OCI-LY1 (cell line): ENCODE measurements at regions not wholly inside any gene's neighbourhood (a gene's known extent, or its start where the extent isn't known, plus 50 kb on each side); places are given as distances from the start of the nearest gene placed in this dataset.

Experiments used
- H2AFZ ChIP-seq: fragments of 200-600 bp; sonication (generic), shearing (Covaris generic); 2 replicates; pipeline ENCODE4 v1.6.0; 2014; ENCODE audit warnings: antibody characterized with exemption, mild to moderate bottlenecking, low read length
- H3F3A ChIP-seq: fragments of 200-600 bp; sonication (generic), shearing (Covaris generic); 2 replicates; pipeline ENCODE4 v1.6.0; 2014; ENCODE audit warnings: mild to moderate bottlenecking, antibody characterized with exemption, low read length, moderate library complexity; ENCODE audit not compliant: insufficient read depth
- H3K27ac ChIP-seq: fragments of 200-600 bp; sonication (generic); 2 replicates; pipeline ENCODE4 v1.5.1; 2014; ENCODE audit warnings: low read length, mixed run types, mild to moderate bottlenecking, low read depth; ENCODE audit not compliant: poor library complexity, severe bottlenecking
- H3K27me3 ChIP-seq: fragments of 200-600 bp; sonication (generic); 2 replicates; pipeline ENCODE4 v1.6.0; 2014; ENCODE audit warnings: antibody characterized with exemption, mild to moderate bottlenecking, low read length, moderate library complexity; ENCODE audit not compliant: insufficient read depth
- H3K36me3 ChIP-seq: fragments of 200-600 bp; sonication (generic); 2 replicates; pipeline ENCODE4 v1.6.1; 2014; ENCODE audit warnings: mild to moderate bottlenecking, antibody characterized with exemption, low read length, moderate library complexity, mixed read lengths; ENCODE audit not compliant: insufficient read depth
- H3K4me1 ChIP-seq: fragments of 200-600 bp; sonication (generic); 2 replicates; pipeline ENCODE4 v1.5.1; 2014; ENCODE audit warnings: mild to moderate bottlenecking, low read length, moderate library complexity; ENCODE audit not compliant: insufficient read depth, severe bottlenecking
- H3K4me2 ChIP-seq: fragments of 200-600 bp; sonication (generic), shearing (Covaris generic); 2 replicates; pipeline ENCODE4 v1.6.1; 2014; ENCODE audit warnings: low read length
- H3K4me3 ChIP-seq: fragments of 200-600 bp; sonication (generic); 2 replicates; pipeline ENCODE4 v1.5.1; 2014; ENCODE audit warnings: low read length, low read depth, mild to moderate bottlenecking, mixed read lengths; ENCODE audit not compliant: poor library complexity, severe bottlenecking
- H3K79me2 ChIP-seq: fragments of 200-600 bp; shearing (Covaris generic); 2 replicates; pipeline ENCODE4 v1.6.1; 2016; ENCODE audit warnings: mixed run types, low read length, mixed read lengths; ENCODE audit not compliant: insufficient read depth
- H3K9ac ChIP-seq: fragments of 200-600 bp; sonication (generic), shearing (Covaris generic); 2 replicates; pipeline ENCODE4 v1.6.1; 2014; ENCODE audit warnings: mild to moderate bottlenecking, low read length, mixed read lengths
- H3K9me2 ChIP-seq: fragments of 200-600 bp; sonication (generic), shearing (Covaris generic); 2 replicates; pipeline ENCODE4 v1.6.1; 2014; ENCODE audit warnings: low read depth, mild to moderate bottlenecking, low read length, mixed read lengths
- H3K9me3 ChIP-seq: fragments of 200-600 bp; shearing (Covaris generic); 2 replicates; pipeline ENCODE4 v1.6.1; 2014; ENCODE audit warnings: low read length, mixed read lengths
- H4K20me1 ChIP-seq: fragments of 200-600 bp; sonication (generic), shearing (Covaris generic); 2 replicates; pipeline ENCODE4 v1.6.0; 2016; ENCODE audit warnings: mild to moderate bottlenecking, low read length; ENCODE audit not compliant: insufficient read depth
- EZH2 ChIP-seq: fragments of 200-600 bp; sonication (generic), shearing (Covaris generic); IDR thresholded peaks from 2 replicates; pipeline ENCODE4 v1.8.0; 2017; ENCODE audit warnings: borderline replicate concordance, mixed run types, mild to moderate bottlenecking, antibody characterized with exemption, low read length, moderate library complexity, mixed read lengths
- TF ChIP-seq, protein P1 (sequence below): fragments of 200-600 bp; sonication (generic), shearing (Covaris generic); IDR thresholded peaks from 2 replicates; pipeline ENCODE4 v1.5.1; 2017; ENCODE audit warnings: mild to moderate bottlenecking, antibody characterized with exemption, low read length, moderate library complexity, mixed read lengths

DNA sequence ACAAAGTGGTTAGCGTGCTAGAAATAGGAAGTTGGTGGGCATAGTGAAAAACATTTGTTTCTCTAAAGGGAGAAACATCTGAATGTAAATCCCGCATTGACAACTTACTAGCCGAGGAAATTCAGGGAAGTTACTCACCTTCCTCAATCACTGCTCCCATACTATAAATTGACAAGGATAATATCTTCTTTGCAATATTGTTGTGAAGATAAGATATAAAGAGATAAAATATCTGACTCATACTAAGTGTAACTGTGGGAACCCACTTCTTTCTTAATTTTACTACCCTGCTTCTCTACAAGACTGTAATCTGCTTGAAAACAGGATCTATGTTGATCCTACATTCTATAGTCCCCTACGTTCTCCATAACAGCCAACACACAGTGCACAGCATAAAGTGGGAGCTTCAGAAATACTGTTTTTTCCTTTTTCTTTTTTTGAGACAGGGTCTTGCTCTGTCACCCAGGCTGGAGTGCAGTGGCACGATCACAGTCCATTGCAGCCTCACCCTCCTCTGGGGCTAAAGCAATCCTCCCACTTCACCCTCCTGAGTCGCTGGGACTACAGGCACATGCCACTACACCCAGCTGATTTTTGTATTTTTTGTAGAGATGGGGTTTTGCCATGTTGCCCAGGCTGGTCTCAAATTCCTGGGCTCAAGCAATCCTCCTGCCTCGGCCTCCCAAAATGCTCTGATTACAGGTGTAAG, 57.4 kb upstream of the C1orf21 start:
- Histone ChIP-seq H2AFZ (no peak overlapping the region), H3K36me3 (no peaks in the 10 kb centered on the region), H3K9me3 (no peaks in the 10 kb centered on the region), H3F3A (no peaks in the 10 kb centered on the region), H3K9me2 (no peaks in the 10 kb centered on the region), H3K27ac (no peak overlapping the region), H3K4me3 (no peak overlapping the region), H3K27me3 (no peaks in the 10 kb centered on the region), H3K4me2 (no peak overlapping the region), H3K4me1 (no peaks in the 10 kb centered on the region), H3K79me2 (no peaks in the 10 kb centered on the region), H3K9ac (no peak overlapping the region), H4K20me1 (no peaks in the 10 kb centered on the region)
- TF ChIP-seq EZH2, result no peak
- TF ChIP-seq, protein P1, sequence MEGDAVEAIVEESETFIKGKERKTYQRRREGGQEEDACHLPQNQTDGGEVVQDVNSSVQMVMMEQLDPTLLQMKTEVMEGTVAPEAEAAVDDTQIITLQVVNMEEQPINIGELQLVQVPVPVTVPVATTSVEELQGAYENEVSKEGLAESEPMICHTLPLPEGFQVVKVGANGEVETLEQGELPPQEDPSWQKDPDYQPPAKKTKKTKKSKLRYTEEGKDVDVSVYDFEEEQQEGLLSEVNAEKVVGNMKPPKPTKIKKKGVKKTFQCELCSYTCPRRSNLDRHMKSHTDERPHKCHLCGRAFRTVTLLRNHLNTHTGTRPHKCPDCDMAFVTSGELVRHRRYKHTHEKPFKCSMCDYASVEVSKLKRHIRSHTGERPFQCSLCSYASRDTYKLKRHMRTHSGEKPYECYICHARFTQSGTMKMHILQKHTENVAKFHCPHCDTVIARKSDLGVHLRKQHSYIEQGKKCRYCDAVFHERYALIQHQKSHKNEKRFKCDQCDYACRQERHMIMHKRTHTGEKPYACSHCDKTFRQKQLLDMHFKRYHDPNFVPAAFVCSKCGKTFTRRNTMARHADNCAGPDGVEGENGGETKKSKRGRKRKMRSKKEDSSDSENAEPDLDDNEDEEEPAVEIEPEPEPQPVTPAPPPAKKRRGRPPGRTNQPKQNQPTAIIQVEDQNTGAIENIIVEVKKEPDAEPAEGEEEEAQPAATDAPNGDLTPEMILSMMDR, result no peak

DNA sequence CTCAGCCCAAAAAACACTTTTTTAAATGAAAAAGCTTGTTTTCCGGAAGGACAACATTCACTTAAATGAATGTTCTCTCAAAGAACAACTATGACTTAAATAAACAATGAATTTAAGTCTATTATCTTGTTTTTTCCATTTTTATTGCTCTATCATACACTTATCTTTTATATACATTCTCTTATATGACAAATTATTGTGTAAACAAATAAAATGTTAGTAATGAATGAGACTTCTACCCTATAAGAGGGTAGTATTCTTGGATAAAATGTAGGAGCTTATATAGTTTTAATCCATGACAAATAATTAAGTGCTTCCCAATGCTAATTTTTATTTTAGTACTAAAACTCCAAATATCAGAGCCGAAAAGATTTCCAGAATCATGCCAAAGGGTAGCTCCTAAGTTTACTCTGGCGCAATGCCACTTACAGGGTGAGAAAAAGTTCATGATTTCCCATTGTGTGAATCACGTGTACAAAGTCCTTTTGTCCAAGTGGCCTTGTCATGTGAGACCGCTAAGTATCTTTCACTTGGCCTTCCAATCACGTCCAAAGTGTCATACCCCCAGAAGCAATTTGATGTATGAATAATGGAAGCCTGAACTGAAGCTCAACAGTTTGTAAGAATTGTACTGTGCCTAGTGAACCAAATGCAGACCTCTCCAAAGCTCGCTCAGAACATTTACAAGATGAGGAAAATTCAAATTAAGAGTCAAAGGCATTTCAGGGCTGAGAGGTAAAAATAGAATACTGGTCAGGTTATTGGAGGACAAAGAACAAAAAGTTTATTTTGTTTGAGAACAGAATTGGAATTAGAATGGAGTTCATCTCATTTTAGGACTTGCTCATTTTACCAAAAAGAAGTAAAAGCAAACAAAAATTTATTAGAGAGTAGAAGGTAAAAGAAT, 56.6 kb upstream of the C1orf21 start:
- H3K9ac ChIP-seq, result no peak overlapping the region

DNA sequence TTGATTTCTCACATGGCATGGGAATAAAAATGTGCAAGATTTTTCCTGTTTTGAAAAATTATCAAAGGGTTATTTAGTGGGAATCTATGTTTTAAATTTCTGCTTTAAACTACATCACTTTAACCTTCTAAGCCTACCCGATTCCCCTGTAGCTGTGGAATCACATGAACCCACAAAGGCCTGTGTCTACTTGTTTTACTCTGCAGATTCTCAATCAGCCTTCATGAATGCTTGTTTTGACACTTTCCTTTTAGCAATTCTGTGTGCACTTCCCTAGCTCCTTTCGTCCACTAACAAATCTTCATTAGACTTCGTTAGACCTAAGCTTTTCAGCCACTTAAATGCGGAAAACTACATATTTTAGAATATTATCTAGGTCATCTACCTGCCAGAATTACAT, 56.0 kb upstream of the C1orf21 start:
- H3K36me3 ChIP-seq, result no peaks in the 10 kb centered on the region
- H2AFZ ChIP-seq, result no peak overlapping the region
- TF ChIP-seq, protein P1, result no peak
- no peak for TF ChIP-seq EZH2
- no peak overlapping the region for H3K4me2 ChIP-seq
- no peaks in the 10 kb centered on the region for H3K4me1 ChIP-seq
- H3K4me3 ChIP-seq, result no peak overlapping the region
- no peaks in the 10 kb centered on the region for H3K27me3 ChIP-seq
- no peak overlapping the region for H3K9ac ChIP-seq
- no peaks in the 10 kb centered on the region for H3K9me3 ChIP-seq
- H3K79me2 ChIP-seq, result no peaks in the 10 kb centered on the region
- H3F3A ChIP-seq, result no peaks in the 10 kb centered on the region
- H3K27ac ChIP-seq, result no peak overlapping the region
- H4K20me1 ChIP-seq, result no peaks in the 10 kb centered on the region
- H3K9me2 ChIP-seq, result no peaks in the 10 kb centered on the region

More for the DNA sequence above, 56.6 kb upstream of the C1orf21 start:
- Histone ChIP-seq H2AFZ (no peak overlapping the region), H3K27ac (no peak overlapping the region), H3K4me2 (no peak overlapping the region), H3K4me1 (no peaks in the 10 kb centered on the region), H3K4me3 (no peak overlapping the region), H3K9me2 (no peaks in the 10 kb centered on the region), H3K9me3 (no peaks in the 10 kb centered on the region), H3K36me3 (no peaks in the 10 kb centered on the region), H3K79me2 (no peaks in the 10 kb centered on the region), H3K27me3 (no peaks in the 10 kb centered on the region), H4K20me1 (no peaks in the 10 kb centered on the region), H3F3A (no peaks in the 10 kb centered on the region)
- TF ChIP-seq, protein P1, result no peak
- TF ChIP-seq EZH2, result no peak
